Neural cell (in vitro differentiated cells): ENCODE measurements at regions not wholly inside any gene's neighbourhood (a gene's known extent, or its start where the extent isn't known, plus 50 kb on each side); places are given as distances from the start of the nearest gene placed in this dataset.

Experiments used
- EP300 ChIP-seq: fragments of 450-650 bp; conservative IDR thresholded peaks from 2 replicates; pipeline ENCODE4 v1.6.1; 2014; ENCODE audit warnings: antibody characterized with exemption, mild to moderate bottlenecking, moderate library complexity; ENCODE audit not compliant: poor library complexity, severe bottlenecking
- EZH2 ChIP-seq: fragments of 200-600, 300-800 bp; shearing (Covaris generic), sonication (generic); IDR thresholded peaks from 2 replicates; pipeline ENCODE4 v1.6.1; 2014; ENCODE audit warnings: antibody characterized with exemption, low read length, borderline replicate concordance, mild to moderate bottlenecking; ENCODE audit not compliant: insufficient read depth, poor library complexity, severe bottlenecking
- MXI1 ChIP-seq: fragments of 450-650 bp; conservative IDR thresholded peaks from 2 replicates; pipeline ENCODE4 v1.6.1; 2014; ENCODE audit warnings: antibody characterized with exemption, mild to moderate bottlenecking; ENCODE audit not compliant: poor library complexity, severe bottlenecking
- POLR2AphosphoS5 ChIP-seq: IDR thresholded peaks from 2 replicates; pipeline ENCODE4 v1.6.1; 2012
- RAD21 ChIP-seq: fragments of 450-650 bp; conservative IDR thresholded peaks from 2 replicates; pipeline ENCODE4 v1.6.1; 2014; ENCODE audit warnings: antibody characterized with exemption, mild to moderate bottlenecking, moderate library complexity
- SMC3 ChIP-seq: fragments of 450-650 bp; conservative IDR thresholded peaks from 2 replicates; pipeline ENCODE4 v1.6.1; 2014; ENCODE audit warnings: antibody characterized with exemption, mild to moderate bottlenecking, moderate library complexity; ENCODE audit not compliant: poor library complexity
- TAF1 ChIP-seq: IDR thresholded peaks from 2 replicates; pipeline ENCODE4 v1.6.1; 2012; ENCODE audit warnings: low read depth
- TF ChIP-seq, protein P1 (sequence below): fragments of 450-650 bp; IDR thresholded peaks from 2 replicates; pipeline ENCODE4 v1.5.1; 2014; ENCODE audit warnings: antibody characterized with exemption, mild to moderate bottlenecking, moderate library complexity; ENCODE audit not compliant: poor library complexity, severe bottlenecking
- TF ChIP-seq, protein P2 (sequence below): IDR thresholded peaks from 2 replicates; pipeline ENCODE4 v1.6.1; 2012; ENCODE audit warnings: borderline replicate concordance

DNA sequence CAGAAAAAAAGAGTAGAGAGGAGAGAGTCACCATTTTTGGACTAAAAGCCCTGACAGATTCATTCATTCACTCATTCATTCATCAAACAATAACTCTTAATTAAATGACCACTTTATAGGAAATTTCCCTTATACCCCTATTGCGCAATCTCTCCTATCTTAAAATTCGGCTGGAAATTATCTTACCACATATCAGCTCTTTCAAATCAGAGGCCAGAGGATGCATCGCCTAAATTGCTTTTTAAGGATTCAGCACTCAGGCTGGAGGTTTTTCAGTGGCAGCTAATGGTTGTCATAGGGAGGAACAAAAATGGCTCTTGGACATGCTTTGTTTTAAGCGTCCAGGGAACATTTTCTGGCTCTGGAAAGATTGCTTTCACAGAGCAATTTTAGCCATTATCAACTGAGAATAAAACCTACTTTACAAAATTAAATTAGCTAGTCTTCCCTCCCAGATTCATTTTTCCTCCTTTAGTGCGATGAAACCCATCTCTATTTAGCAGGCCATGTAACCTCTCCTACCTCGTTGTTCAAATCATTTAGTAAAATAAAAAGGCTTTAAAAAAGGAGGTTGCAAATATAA lies 115.2 kb downstream of the OLFM4 start:
- TF ChIP-seq POLR2AphosphoS5 (no peak), SMC3 (no peak), MXI1 (no peak), RAD21 (no peak), EP300 (no peak), EZH2 (no peak), TAF1 (no peak)
- TF ChIP-seq, protein P1, sequence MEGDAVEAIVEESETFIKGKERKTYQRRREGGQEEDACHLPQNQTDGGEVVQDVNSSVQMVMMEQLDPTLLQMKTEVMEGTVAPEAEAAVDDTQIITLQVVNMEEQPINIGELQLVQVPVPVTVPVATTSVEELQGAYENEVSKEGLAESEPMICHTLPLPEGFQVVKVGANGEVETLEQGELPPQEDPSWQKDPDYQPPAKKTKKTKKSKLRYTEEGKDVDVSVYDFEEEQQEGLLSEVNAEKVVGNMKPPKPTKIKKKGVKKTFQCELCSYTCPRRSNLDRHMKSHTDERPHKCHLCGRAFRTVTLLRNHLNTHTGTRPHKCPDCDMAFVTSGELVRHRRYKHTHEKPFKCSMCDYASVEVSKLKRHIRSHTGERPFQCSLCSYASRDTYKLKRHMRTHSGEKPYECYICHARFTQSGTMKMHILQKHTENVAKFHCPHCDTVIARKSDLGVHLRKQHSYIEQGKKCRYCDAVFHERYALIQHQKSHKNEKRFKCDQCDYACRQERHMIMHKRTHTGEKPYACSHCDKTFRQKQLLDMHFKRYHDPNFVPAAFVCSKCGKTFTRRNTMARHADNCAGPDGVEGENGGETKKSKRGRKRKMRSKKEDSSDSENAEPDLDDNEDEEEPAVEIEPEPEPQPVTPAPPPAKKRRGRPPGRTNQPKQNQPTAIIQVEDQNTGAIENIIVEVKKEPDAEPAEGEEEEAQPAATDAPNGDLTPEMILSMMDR: no peak
- TF ChIP-seq, protein P2, sequence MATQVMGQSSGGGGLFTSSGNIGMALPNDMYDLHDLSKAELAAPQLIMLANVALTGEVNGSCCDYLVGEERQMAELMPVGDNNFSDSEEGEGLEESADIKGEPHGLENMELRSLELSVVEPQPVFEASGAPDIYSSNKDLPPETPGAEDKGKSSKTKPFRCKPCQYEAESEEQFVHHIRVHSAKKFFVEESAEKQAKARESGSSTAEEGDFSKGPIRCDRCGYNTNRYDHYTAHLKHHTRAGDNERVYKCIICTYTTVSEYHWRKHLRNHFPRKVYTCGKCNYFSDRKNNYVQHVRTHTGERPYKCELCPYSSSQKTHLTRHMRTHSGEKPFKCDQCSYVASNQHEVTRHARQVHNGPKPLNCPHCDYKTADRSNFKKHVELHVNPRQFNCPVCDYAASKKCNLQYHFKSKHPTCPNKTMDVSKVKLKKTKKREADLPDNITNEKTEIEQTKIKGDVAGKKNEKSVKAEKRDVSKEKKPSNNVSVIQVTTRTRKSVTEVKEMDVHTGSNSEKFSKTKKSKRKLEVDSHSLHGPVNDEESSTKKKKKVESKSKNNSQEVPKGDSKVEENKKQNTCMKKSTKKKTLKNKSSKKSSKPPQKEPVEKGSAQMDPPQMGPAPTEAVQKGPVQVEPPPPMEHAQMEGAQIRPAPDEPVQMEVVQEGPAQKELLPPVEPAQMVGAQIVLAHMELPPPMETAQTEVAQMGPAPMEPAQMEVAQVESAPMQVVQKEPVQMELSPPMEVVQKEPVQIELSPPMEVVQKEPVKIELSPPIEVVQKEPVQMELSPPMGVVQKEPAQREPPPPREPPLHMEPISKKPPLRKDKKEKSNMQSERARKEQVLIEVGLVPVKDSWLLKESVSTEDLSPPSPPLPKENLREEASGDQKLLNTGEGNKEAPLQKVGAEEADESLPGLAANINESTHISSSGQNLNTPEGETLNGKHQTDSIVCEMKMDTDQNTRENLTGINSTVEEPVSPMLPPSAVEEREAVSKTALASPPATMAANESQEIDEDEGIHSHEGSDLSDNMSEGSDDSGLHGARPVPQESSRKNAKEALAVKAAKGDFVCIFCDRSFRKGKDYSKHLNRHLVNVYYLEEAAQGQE: no peak
